RWPE1 (cell line): ENCODE measurements at regions not wholly inside any gene's neighbourhood (a gene's known extent, or its start where the extent isn't known, plus 50 kb on each side); places are given as distances from the start of the nearest gene placed in this dataset.

ENCODE experiments used
- CTCF ChIA-PET: fragments of 350-600 bp; sonication (Branson Sonifier 250); formaldehyde crosslinking; extraction: SDS; loops from one replicate; lab custom pipeline; 2021; lab: Yijun Ruan, JAX
- POLR2A ChIA-PET: fragments of 400-600 bp; formaldehyde crosslinking; extraction: SDS; loops from one replicate; lab custom pipeline; 2020; ENCODE audit warnings: antibody characterized with exemption; ENCODE audit not compliant: low non-redundant PET; lab: Yijun Ruan, JAX
- DNase-seq: peaks from one replicate; pipeline ENCODE4 v3.0.0; 2012; ENCODE audit warnings: low spot score
- H3K27ac ChIP-seq: fragments of 450-650 bp; 2 replicates; pipeline ENCODE4 v1.5.1; 2017
- CTCF ChIP-seq: fragments of 450-650 bp; conservative IDR thresholded peaks from 2 replicates; pipeline ENCODE4 v1.5.1; 2017; ENCODE audit warnings: low read depth, mild to moderate bottlenecking

DNA sequence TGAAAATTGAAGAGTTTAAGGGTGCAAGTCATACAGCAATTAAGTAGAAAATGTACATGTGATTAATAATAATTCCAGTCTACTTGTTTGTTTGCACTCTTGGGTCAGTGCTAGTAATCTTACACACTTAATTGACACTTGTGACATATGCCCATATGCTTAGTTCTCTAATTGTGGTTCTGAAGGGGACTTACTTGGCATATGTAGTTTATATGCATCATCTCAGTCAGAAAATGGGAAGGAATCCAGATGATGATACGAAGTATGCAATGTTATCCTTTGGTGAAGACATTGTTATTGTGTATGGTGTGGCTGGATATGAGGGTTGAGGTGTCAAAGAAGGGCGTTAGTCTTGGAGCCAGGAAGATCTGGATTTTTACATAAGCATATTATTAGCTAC, 193.5 kb upstream of the HDAC9 start:
- ChIA-PET CTCF (no interaction called here), POLR2A (no interaction called here)
- no peak overlapping the region for H3K27ac ChIP-seq
- DNase-seq = no peak
- TF ChIP-seq CTCF = no peak

GRCh38 chr7:18305866-18306265, 189.7 kb upstream of the HDAC9 start:
- TF ChIP-seq CTCF = no peak
- ChIA-PET CTCF (no interaction called here), POLR2A (no interaction called here)

DNA sequence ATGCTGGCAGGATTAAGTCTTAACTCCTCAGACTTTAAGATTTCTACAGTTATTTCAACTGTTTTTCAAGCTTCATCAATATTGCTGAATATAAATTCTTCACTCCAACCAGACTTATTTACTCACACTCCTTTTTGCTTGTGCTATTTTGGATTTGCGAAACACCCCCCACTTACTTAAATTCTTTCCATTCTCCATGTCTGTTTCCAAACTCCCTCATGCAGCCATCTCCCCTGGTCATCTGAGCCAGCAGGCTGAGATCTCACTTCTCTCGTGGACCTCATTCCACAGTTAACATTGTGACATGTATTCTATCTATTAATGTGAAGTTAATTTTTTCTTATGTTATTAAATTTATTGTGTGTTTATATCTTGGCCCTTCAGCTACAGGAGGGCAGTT, 188.9 kb upstream of the HDAC9 start:
- POLR2A ChIA-PET = no interaction called here
- DNase-seq = no peak
- no peak overlapping the region for H3K27ac ChIP-seq
- no peak for TF ChIP-seq CTCF
- CTCF ChIA-PET = no interaction called here

More at GRCh38 chr7:18305866-18306265, 189.7 kb upstream of the HDAC9 start:
- DNase-seq = no peak
- no peak overlapping the region for H3K27ac ChIP-seq

DNA sequence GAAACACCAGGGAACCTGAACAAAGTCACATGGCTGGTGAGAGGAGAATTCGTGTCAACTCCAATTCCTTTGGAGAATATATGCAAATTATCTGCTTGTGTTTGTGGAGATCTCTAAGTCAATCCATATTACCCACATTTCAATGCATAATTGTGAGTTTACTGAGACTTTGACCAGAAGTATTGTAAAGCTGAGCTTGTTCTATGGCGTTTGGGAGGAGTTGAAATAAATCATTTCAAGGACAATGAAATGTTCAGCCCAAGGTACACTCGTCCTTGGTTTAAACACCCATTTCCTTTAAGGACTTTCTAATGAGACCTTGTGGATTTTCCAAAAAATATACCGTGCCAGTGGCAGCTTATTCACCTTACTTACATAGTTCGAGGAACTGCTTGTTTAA, 186.6 kb upstream of the HDAC9 start:
- TF ChIP-seq CTCF = no peak
- no peak for DNase-seq
- H3K27ac ChIP-seq = no peak overlapping the region
- ChIA-PET CTCF (interaction anchor here (0.5 kb wide), 1 partner anchor 279 kb away, joined by 3 read pairs; no protein-coding TSS in a partner anchor), POLR2A (no interaction called here)

DNA sequence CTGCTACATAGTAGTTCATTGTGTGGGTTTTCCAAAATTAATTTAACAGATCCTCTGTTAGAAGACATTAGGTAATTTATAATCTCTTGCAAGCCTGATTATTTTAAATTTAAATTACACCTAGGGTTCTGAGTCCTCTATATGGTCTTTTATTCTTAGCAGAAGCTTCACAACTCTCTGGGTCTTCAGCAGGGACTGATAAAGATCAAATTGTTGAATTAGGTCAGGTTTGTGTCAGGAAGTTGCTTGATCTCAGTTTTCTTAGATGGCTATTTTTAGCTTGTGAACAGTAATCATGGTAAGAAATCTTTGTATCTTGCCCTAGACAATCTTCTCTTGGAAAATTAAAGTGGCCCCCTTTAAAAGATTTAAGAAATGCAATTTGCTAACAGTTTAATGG, 183.1 kb upstream of the HDAC9 start:
- CTCF ChIA-PET = no interaction called here
- DNase-seq = no peak
- POLR2A ChIA-PET = no interaction called here
- H3K27ac ChIP-seq = no peak overlapping the region
- TF ChIP-seq CTCF = no peak

DNA sequence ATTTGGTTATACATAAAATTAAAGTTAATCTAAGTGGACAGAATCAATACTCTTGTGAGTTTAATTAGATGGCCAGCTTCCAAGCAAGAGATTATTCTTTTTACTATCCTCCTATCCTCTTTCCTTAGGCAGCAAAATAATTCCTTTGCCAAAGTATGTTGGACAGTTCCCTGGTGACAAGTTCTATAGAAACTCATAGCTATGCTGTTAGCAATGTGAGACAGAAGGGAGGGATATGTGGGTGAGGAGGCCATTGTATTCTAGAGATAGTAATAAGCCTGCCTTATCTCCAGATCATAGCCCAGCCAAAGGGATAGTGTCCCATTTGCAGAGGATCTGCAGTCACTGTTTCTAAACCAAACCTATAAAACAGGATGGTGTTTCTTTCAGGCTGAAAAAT, 181.6 kb upstream of the HDAC9 start:
- no peak for DNase-seq
- no peak for TF ChIP-seq CTCF
- CTCF ChIA-PET = interaction anchor here (0.5 kb wide), 1 partner anchor 416 kb away, joined by 3 read pairs; no protein-coding TSS in a partner anchor
- H3K27ac ChIP-seq = no peak overlapping the region
- POLR2A ChIA-PET = no interaction called here

DNA sequence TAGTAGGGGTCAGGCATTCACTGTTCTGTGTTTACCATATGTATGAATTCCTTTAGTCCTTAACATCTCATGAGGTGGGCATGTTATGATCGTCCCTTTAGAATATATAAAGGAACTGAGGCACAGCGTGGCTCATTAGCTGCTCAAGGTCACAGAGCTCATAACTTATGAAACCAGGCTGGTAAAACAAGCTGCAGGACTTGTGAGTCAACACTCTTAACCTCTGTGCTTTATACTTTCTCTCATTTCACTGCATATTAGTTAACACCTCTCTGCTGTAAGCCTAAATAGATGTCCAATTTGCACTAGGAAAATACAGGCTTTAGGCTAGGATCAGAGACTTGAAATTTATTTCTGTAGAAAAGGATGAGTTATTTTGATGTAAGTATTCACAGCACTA, 180.3 kb upstream of the HDAC9 start:
- ChIA-PET CTCF (no interaction called here), POLR2A (no interaction called here)
- no peak for DNase-seq
- TF ChIP-seq CTCF = no peak
- no peak overlapping the region for H3K27ac ChIP-seq
